ENCODE measurements at regions not wholly inside any gene's neighbourhood (a gene's known extent, or its start where the extent isn't known, plus 50 kb on each side); places are given as distances from the start of the nearest gene placed in this dataset.

- Histone ChIP-seq H3K9me3 (no peaks in the 10 kb centered on the region), H3K4me1 (no peaks in the 10 kb centered on the region), H3K27ac (no peak overlapping the region), H3K4me3 (no peak overlapping the region), H3K36me3 (no peaks in the 10 kb centered on the region), H3K27me3 (no peaks in the 10 kb centered on the region)
- ATAC-seq = no peak
- DNase-seq = no peak
- intact Hi-C loops (cut with DNase I; ENCODE audit: low total_unique reads) (no loop called here), in situ Hi-C loops (cut with MboI; ENCODE audit: low sequenced_read_pairs in 4 of 4) (no loop called here)
- TF ChIP-seq CTCF (IDR thresholded peaks at IDR 0.05 in 4 of 5, conservative IDR thresholded peaks at IDR 0.05 in 1 of 5) (no peak), POLR2A (IDR thresholded peaks at IDR 0.05) (no peak)
Measured at GRCh38 chr10:25661632-25662031, 272.4 kb upstream of the MYO3A start.

- in situ Hi-C loops (cut with MboI; ENCODE audit: low sequenced_read_pairs in 4 of 4) = no loop called here
Measured at GRCh38 chr10:25666276-25666675, 267.8 kb upstream of the MYO3A start.

GRCh38 chr10:25675204-25675603, 258.8 kb upstream of the MYO3A start:
- Histone ChIP-seq H3K27ac (no peak overlapping the region), H3K36me3 (no peaks in the 10 kb centered on the region), H3K27me3 (no peaks in the 10 kb centered on the region), H3K9me3 (no peaks in the 10 kb centered on the region), H3K4me3 (no peak overlapping the region), H3K4me1 (no peaks in the 10 kb centered on the region)
- in situ Hi-C loops (cut with MboI; ENCODE audit: low sequenced_read_pairs in 4 of 4) (loop anchor here in 2 of 4 donors (25.0 kb wide), 1 partner anchor 563 kb away; no protein-coding TSS in a partner anchor), intact Hi-C loops (cut with DNase I; ENCODE audit: low total_unique reads) (no loop called here)
- ATAC-seq = no peak
- no peak for DNase-seq
- TF ChIP-seq CTCF (IDR thresholded peaks at IDR 0.05 in 4 of 5, conservative IDR thresholded peaks at IDR 0.05 in 1 of 5) (no peak), POLR2A (IDR thresholded peaks at IDR 0.05) (no peak)

More at GRCh38 chr10:25666276-25666675, 267.8 kb upstream of the MYO3A start:
- Histone ChIP-seq H3K27me3 (no peaks in the 10 kb centered on the region), H3K4me3 (no peak overlapping the region), H3K27ac (no peak overlapping the region), H3K4me1 (no peaks in the 10 kb centered on the region), H3K36me3 (no peaks in the 10 kb centered on the region), H3K9me3 (no peaks in the 10 kb centered on the region)
- no peak for DNase-seq
- ATAC-seq = no peak
- TF ChIP-seq POLR2A (IDR thresholded peaks at IDR 0.05) = no peak
- no peak for TF ChIP-seq CTCF (IDR thresholded peaks at IDR 0.05 in 4 of 5, conservative IDR thresholded peaks at IDR 0.05 in 1 of 5)
- intact Hi-C loops (cut with DNase I; ENCODE audit: low total_unique reads) = no loop called here

GRCh38 chr10:25675615-25676014, 258.4 kb upstream of the MYO3A start:
- Histone ChIP-seq H3K4me3 (no peak overlapping the region), H3K27me3 (no peaks in the 10 kb centered on the region), H3K4me1 (no peaks in the 10 kb centered on the region), H3K9me3 (no peaks in the 10 kb centered on the region), H3K27ac (no peak overlapping the region), H3K36me3 (no peaks in the 10 kb centered on the region)
- DNase-seq (no peak), ATAC-seq (no peak)
- TF ChIP-seq POLR2A (IDR thresholded peaks at IDR 0.05) (no peak), CTCF (IDR thresholded peaks at IDR 0.05 in 4 of 5, conservative IDR thresholded peaks at IDR 0.05 in 1 of 5) (no peak)
- intact Hi-C loops (cut with DNase I; ENCODE audit: low total_unique reads) = no loop called here
- in situ Hi-C loops (cut with MboI; ENCODE audit: low sequenced_read_pairs in 4 of 4) = loop anchor here in 2 of 4 donors (25.0 kb wide), 1 partner anchor 563 kb away; no protein-coding TSS in a partner anchor

- in situ Hi-C loops (cut with MboI; ENCODE audit: low sequenced_read_pairs in 4 of 4) = loop anchor here in 2 of 4 donors (25.0 kb wide), 1 partner anchor 566 kb away; no protein-coding TSS in a partner anchor
Measured at GRCh38 chr10:25678220-25678619, 255.8 kb upstream of the MYO3A start.

More at GRCh38 chr10:25678220-25678619, 255.8 kb upstream of the MYO3A start:
- no peak for TF ChIP-seq CTCF (IDR thresholded peaks at IDR 0.05 in 4 of 5, conservative IDR thresholded peaks at IDR 0.05 in 1 of 5)
- no peak for TF ChIP-seq POLR2A (IDR thresholded peaks at IDR 0.05)
- Histone ChIP-seq H3K4me1 (peaks cover 0 to 7% of the 10 kb centered on the region in 2 donors), H3K27ac (no peak overlapping the region), H3K36me3 (no peaks in the 10 kb centered on the region), H3K9me3 (no peaks in the 10 kb centered on the region), H3K4me3 (no peak overlapping the region), H3K27me3 (no peaks in the 10 kb centered on the region)
- DNase-seq (no peak), ATAC-seq (no peak)
- intact Hi-C loops (cut with DNase I; ENCODE audit: low total_unique reads) = no loop called here
